SK-N-SH treated with all-trans-retinoic acid at 6 μM for 48 hours (cell line): ENCODE measurements at regions not wholly inside any gene's neighbourhood (a gene's known extent, or its start where the extent isn't known, plus 50 kb on each side); places are given as distances from the start of the nearest gene placed in this dataset.

Experiments used
- ESRRG ChIP-seq: fragments of 250-450 bp; sonication (Bioruptor Pico); IDR thresholded peaks from 2 replicates; pipeline ENCODE4 v1.6.1; 2021; ENCODE audit warnings: mild to moderate bottlenecking
- OSR1 ChIP-seq: fragments of 250-450 bp; sonication (Bioruptor Pico); IDR thresholded peaks from 2 replicates; pipeline ENCODE4 v1.8.0; 2022; ENCODE audit warnings: moderate library complexity, mild to moderate bottlenecking, inconsistent platforms
- RARB ChIP-seq: fragments of 250-450 bp; sonication (Bioruptor Pico); IDR thresholded peaks from 2 replicates; pipeline ENCODE4 v1.8.0; 2021; ENCODE audit warnings: mild to moderate bottlenecking, moderate library complexity
- TOX ChIP-seq: fragments of 250-450 bp; sonication (Bioruptor Pico); IDR thresholded peaks from 2 replicates; pipeline ENCODE4 v1.8.0; 2021; ENCODE audit warnings: mild to moderate bottlenecking, moderate library complexity, borderline replicate concordance
- ZNF70 ChIP-seq: fragments of 450-650 bp; formaldehyde crosslinking; IDR thresholded peaks from 2 replicates; pipeline ENCODE4 v1.5.0; 2020; ENCODE audit warnings: mild to moderate bottlenecking, moderate library complexity
- TF ChIP-seq, protein P1 (sequence below): fragments of 250-450 bp; sonication (Bioruptor Pico); IDR thresholded peaks from 2 replicates; pipeline ENCODE4 v1.5.1; 2020; ENCODE audit warnings: low read depth, mild to moderate bottlenecking, moderate library complexity
- TF ChIP-seq, protein P2 (sequence below): fragments of 250-450 bp; sonication (Bioruptor Pico); IDR thresholded peaks from 2 replicates; pipeline ENCODE4 v1.8.0; 2020; ENCODE audit warnings: mild to moderate bottlenecking, moderate library complexity, borderline replicate concordance

DNA sequence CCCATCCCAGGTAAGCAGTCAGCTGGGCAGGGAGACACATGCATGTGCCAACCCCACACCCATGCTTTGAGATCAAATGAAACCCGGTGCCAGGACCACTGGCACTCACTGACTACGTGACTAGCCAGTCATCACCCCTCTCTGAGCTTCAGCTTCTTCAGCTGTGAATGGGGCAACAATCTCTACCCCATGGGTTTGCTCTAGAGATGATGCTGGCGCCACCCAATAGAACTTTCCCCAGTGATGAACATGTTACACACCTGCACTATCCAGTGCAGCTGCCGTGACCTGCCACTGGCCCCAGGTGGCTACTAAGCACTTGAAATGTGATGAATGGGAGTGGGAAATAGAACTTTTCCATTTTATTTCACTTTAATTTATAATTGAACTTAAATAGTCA is 70.3 kb downstream of the PITPNM2 start:
- TF ChIP-seq, protein P1, sequence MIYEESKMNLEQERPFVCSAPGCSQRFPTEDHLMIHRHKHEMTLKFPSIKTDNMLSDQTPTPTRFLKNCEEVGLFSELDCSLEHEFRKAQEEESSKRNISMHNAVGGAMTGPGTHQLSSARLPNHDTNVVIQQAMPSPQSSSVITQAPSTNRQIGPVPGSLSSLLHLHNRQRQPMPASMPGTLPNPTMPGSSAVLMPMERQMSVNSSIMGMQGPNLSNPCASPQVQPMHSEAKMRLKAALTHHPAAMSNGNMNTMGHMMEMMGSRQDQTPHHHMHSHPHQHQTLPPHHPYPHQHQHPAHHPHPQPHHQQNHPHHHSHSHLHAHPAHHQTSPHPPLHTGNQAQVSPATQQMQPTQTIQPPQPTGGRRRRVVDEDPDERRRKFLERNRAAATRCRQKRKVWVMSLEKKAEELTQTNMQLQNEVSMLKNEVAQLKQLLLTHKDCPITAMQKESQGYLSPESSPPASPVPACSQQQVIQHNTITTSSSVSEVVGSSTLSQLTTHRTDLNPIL (CRISPR knock-in tag): no peak
- TF ChIP-seq ESRRG (CRISPR knock-in tag): no peak
- TF ChIP-seq ZNF70 (CRISPR knock-in tag): no peak
- TF ChIP-seq RARB (CRISPR knock-in tag): no peak
- no peak for TF ChIP-seq OSR1 (CRISPR knock-in tag)
- TF ChIP-seq, protein P2, sequence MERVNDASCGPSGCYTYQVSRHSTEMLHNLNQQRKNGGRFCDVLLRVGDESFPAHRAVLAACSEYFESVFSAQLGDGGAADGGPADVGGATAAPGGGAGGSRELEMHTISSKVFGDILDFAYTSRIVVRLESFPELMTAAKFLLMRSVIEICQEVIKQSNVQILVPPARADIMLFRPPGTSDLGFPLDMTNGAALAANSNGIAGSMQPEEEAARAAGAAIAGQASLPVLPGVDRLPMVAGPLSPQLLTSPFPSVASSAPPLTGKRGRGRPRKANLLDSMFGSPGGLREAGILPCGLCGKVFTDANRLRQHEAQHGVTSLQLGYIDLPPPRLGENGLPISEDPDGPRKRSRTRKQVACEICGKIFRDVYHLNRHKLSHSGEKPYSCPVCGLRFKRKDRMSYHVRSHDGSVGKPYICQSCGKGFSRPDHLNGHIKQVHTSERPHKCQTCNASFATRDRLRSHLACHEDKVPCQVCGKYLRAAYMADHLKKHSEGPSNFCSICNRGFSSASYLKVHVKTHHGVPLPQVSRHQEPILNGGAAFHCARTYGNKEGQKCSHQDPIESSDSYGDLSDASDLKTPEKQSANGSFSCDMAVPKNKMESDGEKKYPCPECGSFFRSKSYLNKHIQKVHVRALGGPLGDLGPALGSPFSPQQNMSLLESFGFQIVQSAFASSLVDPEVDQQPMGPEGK (CRISPR knock-in tag): no peak
- TF ChIP-seq TOX: no peak
